Prostate gland (tissue), 2 donors: ENCODE measurements at regions not wholly inside any gene's neighbourhood (a gene's known extent, or its start where the extent isn't known, plus 50 kb on each side); places are given as distances from the start of the nearest gene placed in this dataset.

Experiments used
- CTCF ChIP-seq, 4 experiments: fragments of 200-600 bp in 2 of 4; fragments of 450-650 bp in 2 of 4; sonication (generic) in 2 of 4; IDR thresholded peaks; 1 replicate in 3 of 4; 2 replicates in 1 of 4; pipeline ENCODE4 v1.5.1; 2016 to 2019; ENCODE audit warnings: antibody characterized with exemption in 4 of 4, mild to moderate bottlenecking in 2 of 4, moderate library complexity in 2 of 4
- POLR2A ChIP-seq: fragments of 450-650 bp; IDR thresholded peaks from one replicate; pipeline ENCODE4 v1.6.1; 2016; ENCODE audit warnings: antibody characterized with exemption, mild to moderate bottlenecking
- POLR2AphosphoS5 ChIP-seq: sonication (generic); formaldehyde crosslinking; IDR thresholded peaks from one replicate; pipeline ENCODE4 v1.6.1; 2017; ENCODE audit warnings: antibody characterized with exemption

DNA sequence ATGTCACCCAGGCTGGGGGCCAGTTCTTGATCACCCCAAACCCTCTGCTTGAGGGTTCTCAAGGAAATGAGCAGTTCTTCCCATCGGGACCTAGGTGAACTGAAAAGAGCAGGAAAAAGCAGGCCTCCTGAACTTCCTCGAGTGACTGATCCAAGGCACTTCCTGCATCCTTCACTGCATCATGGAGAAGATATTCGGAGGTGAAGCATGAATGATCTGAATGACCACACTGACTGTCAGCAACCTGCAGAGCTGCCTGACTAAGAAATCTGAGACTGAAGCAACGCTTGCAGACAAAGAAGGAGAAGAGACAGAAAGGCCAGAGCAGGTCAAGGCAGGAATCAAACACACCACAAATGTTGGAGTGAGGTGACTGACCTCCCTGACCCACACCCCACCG lies 420.2 kb downstream of the AGTPBP1 start:
- no peak for TF ChIP-seq POLR2A
- no peak for TF ChIP-seq CTCF (IDR thresholded peaks at IDR 0.05)
- no peak for TF ChIP-seq POLR2AphosphoS5
